IMR-90 (cell line): ENCODE measurements at regions not wholly inside any gene's neighbourhood (a gene's known extent, or its start where the extent isn't known, plus 50 kb on each side); places are given as distances from the start of the nearest gene placed in this dataset.

Experiments
- ATAC-seq: fragments of 200-7000 bp; cut with Tn5 transposase; 2 replicates; pipeline ENCODE4 v1.9.1; 2020; ENCODE audit warnings: low read depth, mild to moderate bottlenecking, moderate library complexity
- BruUV-seq: library from RNA; stranded (reverse); fragments of 400-500 nt; replicated peaks from 2 replicates; lab custom pipeline; 2021; lab: Mats Ljungman, UMichigan
- CTCF ChIA-PET: fragments of 300-600 bp; formaldehyde crosslinking; extraction: SDS; loops from one replicate; lab custom pipeline; 2021; ENCODE audit warnings: antibody characterized with exemption; lab: Yijun Ruan, JAX
- POLR2A ChIA-PET: fragments of 300-600 bp; sonication (Branson Sonifier 250); formaldehyde crosslinking; loops from one replicate; lab custom pipeline; 2022; ENCODE audit warnings: antibody characterized with exemption; ENCODE audit not compliant: unreplicated experiment; lab: Charles Lee
- DNase-seq: peaks from one replicate; pipeline ENCODE4 v3.0.0; 2013
- H2AFZ ChIP-seq: replicated peaks from 2 replicates; pipeline ENCODE3; 2013; ENCODE audit warnings: low read length, mild to moderate bottlenecking; ENCODE audit not compliant: poor library complexity
- H2AK5ac ChIP-seq: 2 replicates; pipeline ENCODE4 v1.6.1; 2013; ENCODE audit warnings: low read depth, low read length, inconsistent platforms
- H2AK9ac ChIP-seq: replicated peaks from 2 replicates; pipeline ENCODE3; 2013; ENCODE audit warnings: mild to moderate bottlenecking, low read depth, low read length, moderate library complexity; ENCODE audit not compliant: poor library complexity
- H2BK120ac ChIP-seq: 2 replicates; pipeline ENCODE4 v1.6.1; 2013; ENCODE audit warnings: low read depth, low read length, inconsistent platforms
- H2BK15ac ChIP-seq: 3 replicates; pipeline ENCODE4 v1.6.1; 2013; ENCODE audit warnings: low read depth, low read length, inconsistent platforms
- H2BK20ac ChIP-seq: 2 replicates; pipeline ENCODE4 v1.6.1; 2013; ENCODE audit warnings: low read depth, mild to moderate bottlenecking, inconsistent platforms, low read length, moderate library complexity
- H2BK5ac ChIP-seq: 2 replicates; pipeline ENCODE4 v1.6.1; 2013; ENCODE audit warnings: mild to moderate bottlenecking, low read depth, low read length, inconsistent platforms; ENCODE audit not compliant: poor library complexity, severe bottlenecking
- H3K14ac ChIP-seq: replicated peaks from 2 replicates; pipeline ENCODE4 v1.6.1; 2013; ENCODE audit warnings: low read depth, low read length, inconsistent platforms
- H3K18ac ChIP-seq: 2 replicates; pipeline ENCODE4 v1.6.1; 2013; ENCODE audit warnings: low read depth, low read length, control low read depth
- H3K23ac ChIP-seq: 2 replicates; pipeline ENCODE4 v1.6.1; 2013; ENCODE audit warnings: low read depth, low read length, inconsistent platforms
- H3K27ac ChIP-seq: 2 replicates; pipeline ENCODE4 v1.5.1; 2013; ENCODE audit warnings: mild to moderate bottlenecking, control low read depth, low read length; ENCODE audit not compliant: insufficient read depth
- H3K27me3 ChIP-seq: 2 replicates; pipeline ENCODE4 v1.6.1; 2013; ENCODE audit warnings: low read length; ENCODE audit not compliant: control insufficient read depth, insufficient read depth
- H3K36me3 ChIP-seq: 2 replicates; pipeline ENCODE4 v1.6.1; 2013; ENCODE audit warnings: low read length, mixed read lengths; ENCODE audit not compliant: control insufficient read depth, insufficient read depth
- H3K4ac ChIP-seq: 2 replicates; pipeline ENCODE4 v1.6.1; 2013; ENCODE audit warnings: low read depth, low read length, inconsistent platforms
- H3K4me1 ChIP-seq: 2 replicates; pipeline ENCODE4 v1.6.1; 2013; ENCODE audit warnings: low read length, mixed read lengths; ENCODE audit not compliant: control insufficient read depth, insufficient read depth
- H3K4me2 ChIP-seq: 2 replicates; pipeline ENCODE4 v1.6.1; 2013; ENCODE audit warnings: low read depth, mild to moderate bottlenecking, control low read depth, low read length, moderate library complexity
- H3K4me3 ChIP-seq: 2 replicates; pipeline ENCODE4 v1.5.1; 2013; ENCODE audit warnings: low read depth, mild to moderate bottlenecking, control low read depth, low read length, moderate library complexity; ENCODE audit not compliant: insufficient read depth
- H3K56ac ChIP-seq: 2 replicates; pipeline ENCODE4 v1.6.1; 2013; ENCODE audit warnings: low read length, inconsistent platforms; ENCODE audit not compliant: insufficient read depth; ENCODE audit errors: extremely low read depth
- H3K79me1 ChIP-seq, 2 experiments: 2 replicates each; pipeline ENCODE4 v1.6.1; 2013; ENCODE audit warnings: low read length in 2 of 2, inconsistent platforms in 1 of 2, low read depth in 1 of 2
- H3K9ac ChIP-seq: 2 replicates; pipeline ENCODE4 v1.6.1; 2013; ENCODE audit warnings: low read depth, low read length, control low read depth
- H3K9me1 ChIP-seq: 2 replicates; pipeline ENCODE4 v1.6.1; 2013; ENCODE audit warnings: low read length, inconsistent platforms; ENCODE audit not compliant: insufficient read depth
- H3K9me3 ChIP-seq: 2 replicates; pipeline ENCODE4 v1.6.1; 2013; ENCODE audit warnings: low read length; ENCODE audit not compliant: control insufficient read depth, insufficient read depth
- H4K20me1 ChIP-seq: 2 replicates; pipeline ENCODE4 v1.6.1; 2013; ENCODE audit warnings: low read length, inconsistent platforms; ENCODE audit not compliant: insufficient read depth
- H4K5ac ChIP-seq: 2 replicates; pipeline ENCODE4 v1.6.1; 2013; ENCODE audit warnings: mild to moderate bottlenecking, low read depth, low read length, control low read depth
- H4K8ac ChIP-seq, 2 experiments: 2 replicates each; pipeline ENCODE4 v1.6.1; 2013; ENCODE audit warnings: low read depth in 2 of 2, low read length in 2 of 2, control low read depth in 1 of 2, inconsistent platforms in 1 of 2
- H4K91ac ChIP-seq: 2 replicates; pipeline ENCODE4 v1.6.1; 2013; ENCODE audit warnings: low read depth, low read length, inconsistent platforms; ENCODE audit not compliant: insufficient read depth
- BHLHE40 ChIP-seq: fragments of 150-350 bp; IDR thresholded peaks from 2 replicates; pipeline ENCODE4 v1.6.1; 2016; ENCODE audit warnings: mild to moderate bottlenecking, low read depth, low read length
- CHD1 ChIP-seq: IDR thresholded peaks from 2 replicates; pipeline ENCODE4 v1.6.1; 2012; ENCODE audit warnings: low read depth, low read length, improper control_type of control experiment
- MAFK ChIP-seq: IDR thresholded peaks from 2 replicates; pipeline ENCODE4 v1.6.1; 2012; ENCODE audit warnings: low read depth, low read length, improper control_type of control experiment
- POLR2A ChIP-seq: IDR thresholded peaks from 2 replicates; pipeline ENCODE4 v1.6.1; 2012; ENCODE audit warnings: mild to moderate bottlenecking, low read depth, low read length
- RCOR1 ChIP-seq: IDR thresholded peaks from 2 replicates; pipeline ENCODE4 v1.6.1; 2012; ENCODE audit warnings: mild to moderate bottlenecking, low read length, improper control_type of control experiment; ENCODE audit not compliant: insufficient replicate concordance
- RFX5 ChIP-seq: IDR thresholded peaks from 2 replicates; pipeline ENCODE4 v1.8.0; 2012; ENCODE audit warnings: low read depth, mild to moderate bottlenecking, low read length, moderate library complexity
- WGBS, 2 experiments: methylation state at CpG; one replicate each; pipeline versions ENCODE4 v1.1.5 to v1.1.7; 2013; ENCODE audit warnings: missing lambda C conversion rate in 2 of 2; ENCODE audit not compliant: insufficient read length in 1 of 2; ENCODE audit errors: extremely low coverage in 2 of 2; 5-methylcytosine and 5-hydroxymethylcytosine counted together
- dilution Hi-C: fragments of 300-500 bp; cut with HindIII; formaldehyde crosslinking; loops from one replicate; pipeline ENCODE4 v1.14.3; 2018; ENCODE audit warnings: low sequenced_read_pairs; ENCODE audit not compliant: unreplicated experiment
- in situ Hi-C: fragments of 300-500 bp; cut with MboI; formaldehyde crosslinking; loops from 3 replicates; pipeline ENCODE4 v1.14.3; 2019; ENCODE audit warnings: low sequenced_read_pairs, inconsistent platforms, mixed read lengths
- intact Hi-C: fragments of 100-400 bp; cut with micrococcal nuclease; formaldehyde crosslinking; loops from 2 replicates; pipeline ENCODE4 v1.10.0; 2022
- TF ChIP-seq, protein P1 (sequence below): fragments of 150-350 bp; IDR thresholded peaks from 2 replicates; pipeline ENCODE4 v1.6.1; 2017; ENCODE audit warnings: mild to moderate bottlenecking, antibody characterized with exemption, low read length, low read depth
- TF ChIP-seq, protein P2 (sequence below): conservative IDR thresholded peaks from 2 replicates; pipeline ENCODE4 v1.5.1; 2012; ENCODE audit warnings: mild to moderate bottlenecking, low read depth, low read length, improper control_type of control experiment

- no peaks in the 10 kb centered on the region for H3K4me1 ChIP-seq
- no peak overlapping the region for H2AFZ ChIP-seq
- ChIA-PET POLR2A (interaction anchor here (0.6 kb wide), 1 partner anchor 581 kb away, joined by 3 read pairs; no protein-coding TSS in a partner anchor), CTCF (no interaction called here)
- no peak overlapping the region for H3K9ac ChIP-seq
- H3K27ac ChIP-seq, result no peak overlapping the region
- no peak overlapping the region for H2BK20ac ChIP-seq
- no peak overlapping the region for H3K23ac ChIP-seq
- no peak overlapping the region for H4K91ac ChIP-seq
- no peak overlapping the region for H2BK5ac ChIP-seq
- no peak overlapping the region for H3K14ac ChIP-seq
- no peaks in the 10 kb centered on the region for H3K9me1 ChIP-seq
- no peak overlapping the region for H3K4ac ChIP-seq
- no CpG with 5 or more reads among the region's 5 CpGs for WGBS, 2 experiments
- H3K79me1 ChIP-seq, result no peaks in the 10 kb centered on the region
- H3K27me3 ChIP-seq, result 0 out of 2 replicates have a peak, but pooled peaks cover 1% of the 10 kb centered on the region
- in situ Hi-C loops (no loop called here), intact Hi-C loops (no loop called here), dilution Hi-C loops (no loop called here)
- no peak for DNase-seq
- H4K5ac ChIP-seq, result no peak overlapping the region
- no peaks in the 10 kb centered on the region for H3K9me3 ChIP-seq
- no peak overlapping the region for H3K4me3 ChIP-seq
- no peak overlapping the region for H4K8ac ChIP-seq
- H3K56ac ChIP-seq, result no peak overlapping the region
- H3K36me3 ChIP-seq, result no peaks in the 10 kb centered on the region
- ATAC-seq, result no peak
- BruUV-seq, result no TSS peak
- no peak overlapping the region for H2AK5ac ChIP-seq
- no peak overlapping the region for H3K18ac ChIP-seq
- no peaks in the 10 kb centered on the region for H4K20me1 ChIP-seq
- H2BK120ac ChIP-seq, result no peak overlapping the region
- TF ChIP-seq MAFK (no peak), POLR2A (no peak), RCOR1 (no peak), RFX5 (no peak), BHLHE40 (no peak), CHD1 (no peak)
- TF ChIP-seq, protein P1, sequence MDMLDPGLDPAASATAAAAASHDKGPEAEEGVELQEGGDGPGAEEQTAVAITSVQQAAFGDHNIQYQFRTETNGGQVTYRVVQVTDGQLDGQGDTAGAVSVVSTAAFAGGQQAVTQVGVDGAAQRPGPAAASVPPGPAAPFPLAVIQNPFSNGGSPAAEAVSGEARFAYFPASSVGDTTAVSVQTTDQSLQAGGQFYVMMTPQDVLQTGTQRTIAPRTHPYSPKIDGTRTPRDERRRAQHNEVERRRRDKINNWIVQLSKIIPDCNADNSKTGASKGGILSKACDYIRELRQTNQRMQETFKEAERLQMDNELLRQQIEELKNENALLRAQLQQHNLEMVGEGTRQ, result no peak
- TF ChIP-seq, protein P2, sequence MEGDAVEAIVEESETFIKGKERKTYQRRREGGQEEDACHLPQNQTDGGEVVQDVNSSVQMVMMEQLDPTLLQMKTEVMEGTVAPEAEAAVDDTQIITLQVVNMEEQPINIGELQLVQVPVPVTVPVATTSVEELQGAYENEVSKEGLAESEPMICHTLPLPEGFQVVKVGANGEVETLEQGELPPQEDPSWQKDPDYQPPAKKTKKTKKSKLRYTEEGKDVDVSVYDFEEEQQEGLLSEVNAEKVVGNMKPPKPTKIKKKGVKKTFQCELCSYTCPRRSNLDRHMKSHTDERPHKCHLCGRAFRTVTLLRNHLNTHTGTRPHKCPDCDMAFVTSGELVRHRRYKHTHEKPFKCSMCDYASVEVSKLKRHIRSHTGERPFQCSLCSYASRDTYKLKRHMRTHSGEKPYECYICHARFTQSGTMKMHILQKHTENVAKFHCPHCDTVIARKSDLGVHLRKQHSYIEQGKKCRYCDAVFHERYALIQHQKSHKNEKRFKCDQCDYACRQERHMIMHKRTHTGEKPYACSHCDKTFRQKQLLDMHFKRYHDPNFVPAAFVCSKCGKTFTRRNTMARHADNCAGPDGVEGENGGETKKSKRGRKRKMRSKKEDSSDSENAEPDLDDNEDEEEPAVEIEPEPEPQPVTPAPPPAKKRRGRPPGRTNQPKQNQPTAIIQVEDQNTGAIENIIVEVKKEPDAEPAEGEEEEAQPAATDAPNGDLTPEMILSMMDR, result no peak
- no peak overlapping the region for H2BK15ac ChIP-seq
- H3K4me2 ChIP-seq, result no peak overlapping the region
- no peak overlapping the region for H2AK9ac ChIP-seq
Observed at GRCh38 chr4:24369507-24370029, 214.8 kb downstream of the DHX15 start.
